T-helper 1 cell treated with Interleukin-12 subunit alpha and Interleukin-12 subunit beta and Interleukin-4 antibody, amounts not matched to agents 30 ng/mL and 1 ng/mL, for 36 hours (primary cell): ENCODE measurements at regions not wholly inside any gene's neighbourhood (a gene's known extent, or its start where the extent isn't known, plus 50 kb on each side); places are given as distances from the start of the nearest gene placed in this dataset.

Experiments used
- intact Hi-C: fragments of 100-400 bp; cut with micrococcal nuclease; formaldehyde crosslinking; loops from one replicate; pipeline ENCODE4 v1.15.1; 2024

- intact Hi-C loops = no loop called here
Measured at GRCh38 chr1:13922466-13923110, 222.6 kb downstream of the PRDM2 start.

- intact Hi-C loops = no loop called here
Measured at GRCh38 chr1:13926556-13926955, 226.6 kb downstream of the PRDM2 start.

DNA sequence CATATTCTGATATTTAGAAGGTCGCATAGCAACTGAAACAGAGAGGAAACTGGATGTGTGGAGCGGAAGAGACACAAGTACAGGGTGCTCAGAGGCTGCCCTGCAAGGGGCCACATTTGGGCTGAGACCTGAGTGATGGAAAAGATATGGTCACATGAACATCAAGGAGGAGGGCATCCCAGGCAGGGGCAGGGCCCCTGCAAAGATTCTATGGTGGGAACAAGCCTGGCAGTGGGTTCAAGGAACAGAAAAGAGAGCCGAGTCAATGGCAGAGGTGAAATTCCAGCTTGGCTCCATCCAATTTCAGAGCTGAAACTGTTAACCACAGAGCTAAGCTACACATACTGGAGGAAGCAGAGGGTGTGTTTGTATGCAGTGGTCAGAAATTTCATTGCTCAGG is 227.7 kb downstream of the PRDM2 start:
- intact Hi-C loops = no loop called here

GRCh38 chr1:13929313-13929712 is 229.3 kb downstream of the PRDM2 start:
- intact Hi-C loops = no loop called here

- intact Hi-C loops = loop anchor here (2.0 kb wide), 1 partner anchor 1117 kb away; no protein-coding TSS in a partner anchor
Measured at GRCh38 chr1:13930151-13930550, 230.2 kb downstream of the PRDM2 start.

GRCh38 chr1:13931226-13931625 is 231.2 kb downstream of the PRDM2 start:
- intact Hi-C loops = loop anchor here (2.0 kb wide), 1 partner anchor 1116 kb away; no protein-coding TSS in a partner anchor

DNA sequence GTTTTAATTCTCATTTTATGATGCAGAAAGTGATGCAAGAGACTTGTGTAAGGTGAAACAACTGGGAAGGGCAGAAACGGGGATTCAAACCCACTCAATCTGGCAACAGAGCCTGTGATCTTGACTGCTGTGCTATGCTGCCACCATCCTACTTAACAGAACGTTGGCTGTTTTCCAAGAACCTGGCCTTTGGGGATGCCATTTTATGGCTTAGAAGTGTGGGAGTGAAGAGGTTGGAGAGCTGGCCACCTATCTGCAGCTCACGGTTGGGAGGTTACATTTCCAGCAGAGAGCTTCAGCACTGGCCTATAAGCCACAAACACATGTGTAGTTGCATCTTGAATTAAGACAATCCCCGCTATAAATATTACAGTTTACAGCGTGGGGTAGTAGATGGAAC is 235.3 kb downstream of the PRDM2 start:
- intact Hi-C loops = no loop called here

- intact Hi-C loops = no loop called here
Measured at GRCh38 chr1:13941315-13941714, 241.3 kb downstream of the PRDM2 start.

DNA sequence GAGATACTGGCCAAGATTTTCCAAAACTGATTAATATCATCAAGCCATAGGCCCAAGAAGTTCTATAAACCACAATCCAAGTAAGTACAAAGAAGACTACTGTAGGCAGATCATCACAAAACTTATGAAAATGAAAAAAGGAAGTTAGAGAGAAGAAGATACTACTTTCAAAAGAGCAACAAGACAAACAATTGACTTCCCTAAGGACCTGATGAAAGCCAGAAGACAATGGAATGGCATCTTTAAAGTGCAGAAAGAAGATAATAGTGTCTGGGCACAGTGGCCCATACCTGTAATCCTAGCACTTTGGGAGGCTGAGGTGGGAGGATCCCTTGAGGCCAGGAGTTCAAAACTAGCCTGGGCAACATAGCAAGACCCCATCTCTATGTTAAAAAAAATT is 243.1 kb downstream of the PRDM2 start:
- intact Hi-C loops = no loop called here

- intact Hi-C loops = no loop called here
Measured at GRCh38 chr1:13945856-13946255, 245.9 kb downstream of the PRDM2 start.

DNA sequence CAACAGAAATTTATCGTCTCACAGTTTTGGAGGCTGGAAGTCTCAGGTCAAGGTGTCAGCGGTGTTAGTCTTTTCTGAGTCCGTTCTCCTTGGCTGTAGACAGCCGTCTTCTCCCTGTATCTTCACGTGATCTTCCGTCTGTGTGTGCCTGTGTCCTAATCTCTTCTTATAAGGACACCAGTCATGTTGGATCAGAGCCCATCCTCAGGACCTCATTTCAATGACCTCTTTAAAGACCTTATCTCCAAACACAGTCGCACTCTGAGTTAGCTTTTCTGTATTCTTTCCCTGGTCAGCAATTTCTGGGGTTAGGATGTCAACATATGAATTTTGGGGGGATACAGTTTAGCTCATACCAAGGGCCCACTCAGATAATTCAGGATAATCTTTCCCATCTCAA is 247.7 kb downstream of the PRDM2 start:
- intact Hi-C loops = no loop called here

DNA sequence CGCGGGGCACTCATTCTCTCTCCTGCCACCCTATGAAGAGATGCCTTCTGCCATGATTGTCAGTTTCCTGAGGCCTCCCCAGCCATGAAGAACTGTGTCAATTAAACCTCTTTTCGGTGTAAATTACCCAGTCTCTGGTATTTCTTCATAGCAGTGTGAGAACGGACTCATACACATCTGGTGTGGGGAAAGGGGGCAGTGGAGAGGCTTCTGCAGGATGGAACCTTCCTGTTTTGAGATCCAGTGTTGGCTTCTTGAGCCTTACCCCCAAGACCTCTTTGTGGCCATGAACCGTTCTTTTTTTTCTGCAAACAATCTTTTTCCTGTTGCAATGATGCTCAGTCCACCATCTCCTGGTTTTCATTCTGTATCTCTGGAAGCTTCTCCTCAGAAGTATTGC is 248.4 kb downstream of the PRDM2 start:
- intact Hi-C loops = no loop called here

DNA sequence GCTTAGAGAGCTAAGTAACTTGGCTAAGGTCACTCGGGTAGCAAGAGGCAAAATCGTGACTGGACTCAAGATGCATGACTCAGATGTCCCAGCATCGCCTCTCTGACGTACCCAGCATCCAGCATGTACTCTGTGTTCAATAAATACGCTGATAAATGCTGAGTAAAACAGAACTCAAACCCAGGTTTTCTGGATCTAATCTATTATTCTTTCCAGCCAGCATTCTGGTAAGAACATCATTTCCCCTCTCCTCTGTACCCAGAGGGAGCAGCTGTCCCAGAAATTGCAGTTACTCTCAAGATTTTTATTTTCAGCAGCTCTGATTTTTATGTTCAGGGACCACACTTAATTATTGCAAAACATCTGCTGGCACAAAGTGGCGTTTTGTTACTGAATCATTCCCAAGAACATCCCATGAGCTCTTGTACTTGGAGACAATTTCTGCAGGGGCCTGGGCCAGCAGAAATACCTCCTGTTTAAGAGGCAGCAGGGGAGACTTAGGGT is 249.0 kb downstream of the PRDM2 start:
- intact Hi-C loops = no loop called here

GRCh38 chr1:13949546-13949945 is 249.6 kb downstream of the PRDM2 start:
- intact Hi-C loops = no loop called here

GRCh38 chr1:13950637-13951036 is 250.6 kb downstream of the PRDM2 start:
- intact Hi-C loops = no loop called here

DNA sequence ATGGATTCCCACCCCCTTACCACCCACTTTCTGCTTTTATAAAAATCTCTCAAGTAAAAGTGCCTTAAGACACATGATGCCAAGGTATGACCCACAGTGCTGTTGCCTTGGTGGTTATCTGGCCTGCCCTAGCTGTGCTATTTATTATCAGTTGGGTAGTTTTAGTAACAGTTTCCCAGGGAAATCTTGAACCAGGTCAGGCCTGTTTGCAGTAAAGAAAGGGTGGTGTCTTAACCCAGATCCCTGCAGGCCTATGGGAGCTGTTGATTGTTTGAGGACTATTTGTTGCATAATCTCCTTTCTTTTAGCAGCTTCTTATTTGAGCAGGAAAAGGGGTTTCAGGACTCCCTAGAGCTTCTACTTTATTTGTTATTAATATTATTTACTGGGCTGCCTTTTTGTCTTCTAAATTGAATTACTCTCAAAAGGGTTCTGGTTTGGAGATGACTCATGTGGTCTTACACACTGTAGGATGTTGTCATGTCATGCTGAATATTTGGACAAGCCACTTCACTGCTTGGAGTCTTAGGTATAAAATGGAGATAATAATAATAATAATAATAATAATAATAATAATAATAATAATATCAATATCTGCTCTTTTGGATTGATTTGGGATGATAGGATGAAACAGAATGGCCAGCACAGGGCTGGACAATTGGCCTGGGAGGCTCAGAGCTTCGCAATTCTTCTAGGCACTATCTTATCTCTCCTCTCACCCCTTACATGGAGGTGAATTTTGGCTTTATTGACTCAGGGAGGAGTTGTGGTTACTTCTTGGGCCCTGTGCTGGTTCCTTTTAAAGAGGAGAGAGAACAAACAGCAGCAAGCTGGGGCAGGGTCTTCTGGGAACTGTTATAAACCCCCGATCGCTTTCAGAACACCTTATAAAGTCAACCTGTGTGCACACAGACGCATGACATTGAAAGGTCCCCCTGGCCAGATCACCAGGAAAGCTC is 252.1 kb downstream of the PRDM2 start:
- intact Hi-C loops = no loop called here

- intact Hi-C loops = no loop called here
Measured at GRCh38 chr1:13952985-13953384, 253.0 kb downstream of the PRDM2 start.

DNA sequence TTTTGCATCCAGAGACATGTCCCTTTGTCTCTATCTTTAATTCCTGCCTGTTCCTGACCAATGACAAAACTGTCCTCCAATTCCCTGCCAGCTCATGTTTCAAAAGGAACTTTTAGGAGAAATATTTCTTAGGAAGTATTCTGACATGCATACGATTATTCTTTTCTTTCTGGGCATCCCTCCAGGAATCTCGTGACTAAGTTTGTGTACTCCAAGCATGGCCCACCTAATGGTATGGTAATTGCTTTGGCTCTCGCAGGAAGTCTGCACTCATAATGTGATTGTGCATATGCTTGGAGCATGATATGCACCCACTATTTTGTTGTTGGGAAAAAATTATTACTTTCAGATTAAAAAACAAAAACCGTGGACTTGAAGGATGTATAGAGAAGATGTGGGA is 256.4 kb downstream of the PRDM2 start:
- intact Hi-C loops = no loop called here

DNA sequence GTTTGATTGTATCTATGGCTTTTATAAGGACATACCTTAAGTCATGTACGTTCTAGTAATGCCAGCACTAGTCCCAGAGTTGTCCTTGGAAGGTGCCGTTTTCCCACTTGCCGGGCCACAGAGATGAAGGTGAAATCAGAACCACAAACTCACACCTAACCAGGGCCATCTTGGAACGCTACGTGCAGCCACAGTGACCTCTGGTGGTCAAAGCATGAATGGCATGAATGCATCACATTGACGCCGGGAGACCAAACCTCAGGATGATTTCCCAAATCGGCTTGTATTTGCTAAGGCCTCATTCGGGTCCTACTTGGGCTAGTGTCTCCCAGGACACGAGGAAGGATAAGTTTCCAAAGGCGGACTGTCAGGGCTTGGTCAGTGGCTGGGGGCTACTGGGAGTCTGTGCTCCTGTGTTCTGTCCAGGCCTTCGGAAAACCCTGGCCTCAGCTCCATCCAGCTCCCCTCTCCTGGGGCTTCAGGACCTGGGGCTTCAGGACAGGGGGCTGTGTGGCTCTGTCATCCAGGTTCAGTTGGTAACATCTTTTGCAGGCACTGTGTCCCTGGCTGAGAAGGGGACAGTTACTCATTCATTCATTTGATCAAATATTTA is 260.5 kb downstream of the PRDM2 start:
- intact Hi-C loops = loop anchor here (2.0 to 5.0 kb wide), 2 partner anchors 132 to 603 kb away; no protein-coding TSS in a partner anchor

DNA sequence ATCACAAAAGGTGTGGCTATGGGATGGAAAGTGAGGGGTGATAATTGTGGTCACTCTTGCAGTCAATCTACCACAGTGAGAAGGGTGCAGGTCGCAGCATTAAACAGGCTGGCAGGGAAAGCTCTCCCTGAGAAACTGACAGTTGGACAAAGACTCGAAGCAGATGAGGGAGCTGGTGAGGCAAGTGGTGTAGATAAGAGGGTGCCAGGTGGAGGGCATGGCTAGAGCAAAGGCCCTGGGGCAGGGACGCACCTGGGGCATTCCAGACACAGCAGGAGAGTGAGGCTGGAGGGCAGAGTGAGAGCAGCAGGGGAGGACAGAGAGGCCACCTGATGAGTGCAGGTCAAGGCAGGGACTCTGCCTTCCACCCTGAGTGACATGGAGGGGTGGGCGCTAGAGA is 264.8 kb downstream of the PRDM2 start:
- intact Hi-C loops = loop anchor here (5.0 kb wide), 1 partner anchor 607 kb away; no protein-coding TSS in a partner anchor

DNA sequence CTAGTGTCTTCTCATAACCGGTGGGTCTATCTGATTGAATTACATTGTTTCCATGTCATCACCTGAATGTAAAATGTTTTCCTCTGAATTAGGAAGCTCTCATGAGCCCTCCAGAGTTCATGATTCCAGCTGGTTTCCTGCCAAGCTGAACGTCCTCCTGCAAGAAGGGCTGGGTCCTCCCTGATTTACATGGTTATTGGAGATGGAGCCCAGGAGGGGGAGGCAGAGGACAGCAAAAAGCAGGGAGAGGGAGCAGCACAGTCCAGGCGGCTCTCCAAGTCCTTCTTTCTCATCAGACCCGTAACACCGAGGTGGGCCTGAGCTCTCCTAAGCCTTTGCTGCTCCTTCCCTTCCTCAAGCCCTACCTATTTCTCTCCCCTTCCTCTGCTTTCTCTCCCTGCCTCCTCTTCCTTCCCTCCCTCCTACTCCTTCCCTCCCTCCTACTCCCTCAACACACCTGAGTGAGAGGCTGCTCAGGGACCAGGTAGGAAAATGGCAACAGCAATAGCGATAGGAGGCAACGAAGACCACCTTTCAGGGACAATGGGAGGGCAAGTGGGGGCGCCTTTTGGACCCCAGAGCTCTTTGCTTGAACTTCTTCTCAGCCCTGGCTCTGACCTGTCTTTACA is 265.9 kb downstream of the PRDM2 start:
- intact Hi-C loops = no loop called here
